ENCODE measurements at regions not wholly inside any gene's neighbourhood (a gene's known extent, or its start where the extent isn't known, plus 50 kb on each side); places are given as distances from the start of the nearest gene placed in this dataset.

DNA sequence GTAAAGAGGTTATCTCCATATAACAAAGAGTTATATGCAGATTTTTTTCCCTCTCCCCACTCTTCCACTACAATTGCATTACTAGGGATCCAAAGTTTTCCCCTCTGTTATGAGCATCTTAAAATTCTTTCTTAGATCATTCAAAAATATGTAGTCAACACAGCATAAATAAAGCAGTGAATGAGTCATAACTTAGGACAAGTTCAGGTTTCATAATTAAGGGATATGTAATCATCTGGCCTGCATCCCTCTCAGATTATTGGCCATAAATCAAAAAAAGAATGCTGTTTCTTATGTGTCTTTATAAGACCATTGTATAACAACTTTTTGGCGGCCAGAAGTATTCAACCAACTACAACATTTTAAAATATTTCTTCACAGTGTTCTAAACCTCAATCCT lies 1526.1 kb downstream of the KCNT2 start:
- no peak for TF ChIP-seq EZH2 (IDR thresholded peaks at IDR 0.05)
- TF ChIP-seq, protein P1, sequence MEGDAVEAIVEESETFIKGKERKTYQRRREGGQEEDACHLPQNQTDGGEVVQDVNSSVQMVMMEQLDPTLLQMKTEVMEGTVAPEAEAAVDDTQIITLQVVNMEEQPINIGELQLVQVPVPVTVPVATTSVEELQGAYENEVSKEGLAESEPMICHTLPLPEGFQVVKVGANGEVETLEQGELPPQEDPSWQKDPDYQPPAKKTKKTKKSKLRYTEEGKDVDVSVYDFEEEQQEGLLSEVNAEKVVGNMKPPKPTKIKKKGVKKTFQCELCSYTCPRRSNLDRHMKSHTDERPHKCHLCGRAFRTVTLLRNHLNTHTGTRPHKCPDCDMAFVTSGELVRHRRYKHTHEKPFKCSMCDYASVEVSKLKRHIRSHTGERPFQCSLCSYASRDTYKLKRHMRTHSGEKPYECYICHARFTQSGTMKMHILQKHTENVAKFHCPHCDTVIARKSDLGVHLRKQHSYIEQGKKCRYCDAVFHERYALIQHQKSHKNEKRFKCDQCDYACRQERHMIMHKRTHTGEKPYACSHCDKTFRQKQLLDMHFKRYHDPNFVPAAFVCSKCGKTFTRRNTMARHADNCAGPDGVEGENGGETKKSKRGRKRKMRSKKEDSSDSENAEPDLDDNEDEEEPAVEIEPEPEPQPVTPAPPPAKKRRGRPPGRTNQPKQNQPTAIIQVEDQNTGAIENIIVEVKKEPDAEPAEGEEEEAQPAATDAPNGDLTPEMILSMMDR (IDR thresholded peaks at IDR 0.05), result no peak
- TF ChIP-seq EZH2phosphoT487 (IDR thresholded peaks at IDR 0.05), result no peak

Measured in neural progenitor cell (in vitro differentiated cells).